Gastrocnemius medialis (tissue), 4 donors: ENCODE measurements at regions not wholly inside any gene's neighbourhood (a gene's known extent, or its start where the extent isn't known, plus 50 kb on each side); places are given as distances from the start of the nearest gene placed in this dataset.

Experiments
- ATAC-seq, 2 donors: fragments of 150-250 bp; one replicate each; pipeline ENCODE4 v1.9.1; 2016
- DNase-seq, 2 donors: peaks; one replicate each; pipeline ENCODE4 v3.0.0-alpha.2; 2019
- H3K27ac ChIP-seq, 4 donors: fragments of 200-600 bp; sonication (generic); 1 replicate in 1 of 4; 2 replicates in 3 of 4; pipeline ENCODE4 v1.5.1; 2016 to 2018; ENCODE audit warnings: mild to moderate bottlenecking in 2 of 4, moderate library complexity in 1 of 4
- H3K27me3 ChIP-seq, 3 donors: fragments of 200-600 bp; sonication (generic) in 2 of 3; 1 replicate in 1 of 3; 2 replicates in 2 of 3; pipeline versions ENCODE4 v1.5.1 to v1.6.0; 2016 to 2019; ENCODE audit warnings: mild to moderate bottlenecking in 1 of 3, moderate library complexity in 1 of 3
- H3K36me3 ChIP-seq, 2 donors: fragments of 200-600 bp; sonication (generic) in 1 of 2; one replicate each; pipeline ENCODE4 v1.5.1; 2017 to 2018
- H3K4me1 ChIP-seq, 2 donors: fragments of 200-600 bp; sonication (generic) in 1 of 2; one replicate each; pipeline ENCODE4 v1.5.1; 2016 to 2017; ENCODE audit warnings: mild to moderate bottlenecking in 2 of 2
- H3K4me3 ChIP-seq, 4 donors: fragments of 200-600 bp; sonication (generic) in 3 of 4; 1 replicate in 1 of 4; 2 replicates in 3 of 4; pipeline ENCODE4 v1.5.1; 2016 to 2019; ENCODE audit warnings: mild to moderate bottlenecking in 2 of 4
- H3K9me3 ChIP-seq, 3 donors: fragments of 200-600 bp; sonication (generic) in 2 of 3; 1 replicate in 1 of 3; 2 replicates in 2 of 3; pipeline ENCODE4 v1.5.1; 2016 to 2019
- POLR2A ChIP-seq, 2 donors: fragments of 450-650 bp; IDR thresholded peaks; one replicate each; pipeline ENCODE4 v1.6.1; 2017; ENCODE audit warnings: antibody characterized with exemption in 2 of 2, mild to moderate bottlenecking in 2 of 2, moderate library complexity in 2 of 2
- in situ Hi-C, 4 donors: fragments of 200-750 bp; cut with MboI; loops; one replicate each; pipeline versions ENCODE4 v1.15.0 to v1.8.0; 2017; ENCODE audit warnings: low sequenced_read_pairs in 4 of 4
- intact Hi-C: fragments of 100-400 bp; cut with DNase I; formaldehyde crosslinking; loops from one replicate; pipeline ENCODE4 v1.15.1; 2023; ENCODE audit warnings: low total_unique reads
- TF ChIP-seq, protein P1 (sequence below), 5 experiments: fragments of 450-650 bp in 3 of 5; fragments of 200-600 bp in 2 of 5; sonication (generic) in 2 of 5; IDR thresholded peaks in 4 of 5; conservative IDR thresholded peaks in 1 of 5; 1 replicate in 4 of 5; 2 replicates in 1 of 5; pipeline ENCODE4 v1.5.1; 2016 to 2019; ENCODE audit warnings: antibody characterized with exemption in 5 of 5, mild to moderate bottlenecking in 3 of 5, moderate library complexity in 3 of 5

GRCh38 chr7:80991654-80992053 lies 72.8 kb upstream of the SEMA3C start:
- Histone ChIP-seq H3K27ac (no peak overlapping the region), H3K4me1 (no peaks in the 10 kb centered on the region), H3K9me3 (no peaks in the 10 kb centered on the region), H3K4me3 (no peak overlapping the region), H3K27me3 (no peaks in the 10 kb centered on the region), H3K36me3 (no peaks in the 10 kb centered on the region)
- DNase-seq, result no peak
- ATAC-seq, result no peak
- intact Hi-C loops, result no loop called here
- in situ Hi-C loops, result no loop called here
- TF ChIP-seq POLR2A (IDR thresholded peaks at IDR 0.05), result no peak
- TF ChIP-seq, protein P1, sequence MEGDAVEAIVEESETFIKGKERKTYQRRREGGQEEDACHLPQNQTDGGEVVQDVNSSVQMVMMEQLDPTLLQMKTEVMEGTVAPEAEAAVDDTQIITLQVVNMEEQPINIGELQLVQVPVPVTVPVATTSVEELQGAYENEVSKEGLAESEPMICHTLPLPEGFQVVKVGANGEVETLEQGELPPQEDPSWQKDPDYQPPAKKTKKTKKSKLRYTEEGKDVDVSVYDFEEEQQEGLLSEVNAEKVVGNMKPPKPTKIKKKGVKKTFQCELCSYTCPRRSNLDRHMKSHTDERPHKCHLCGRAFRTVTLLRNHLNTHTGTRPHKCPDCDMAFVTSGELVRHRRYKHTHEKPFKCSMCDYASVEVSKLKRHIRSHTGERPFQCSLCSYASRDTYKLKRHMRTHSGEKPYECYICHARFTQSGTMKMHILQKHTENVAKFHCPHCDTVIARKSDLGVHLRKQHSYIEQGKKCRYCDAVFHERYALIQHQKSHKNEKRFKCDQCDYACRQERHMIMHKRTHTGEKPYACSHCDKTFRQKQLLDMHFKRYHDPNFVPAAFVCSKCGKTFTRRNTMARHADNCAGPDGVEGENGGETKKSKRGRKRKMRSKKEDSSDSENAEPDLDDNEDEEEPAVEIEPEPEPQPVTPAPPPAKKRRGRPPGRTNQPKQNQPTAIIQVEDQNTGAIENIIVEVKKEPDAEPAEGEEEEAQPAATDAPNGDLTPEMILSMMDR (IDR thresholded peaks at IDR 0.05 in 4 of 5, conservative IDR thresholded peaks at IDR 0.05 in 1 of 5), result no peak

- TF ChIP-seq, protein P1 (IDR thresholded peaks at IDR 0.05 in 4 of 5, conservative IDR thresholded peaks at IDR 0.05 in 1 of 5), result no peak
- no peak for TF ChIP-seq POLR2A (IDR thresholded peaks at IDR 0.05)
- Histone ChIP-seq H3K4me1 (no peaks in the 10 kb centered on the region), H3K4me3 (no peak overlapping the region), H3K9me3 (no peaks in the 10 kb centered on the region), H3K27me3 (no peaks in the 10 kb centered on the region), H3K36me3 (no peaks in the 10 kb centered on the region), H3K27ac (no peak overlapping the region)
- intact Hi-C loops, result no loop called here
- ATAC-seq (no peak), DNase-seq (no peak)
- in situ Hi-C loops, result no loop called here
These were observed 65.8 kb upstream of the SEMA3C start for GRCh38 chr7:80984619-80985018.

- Histone ChIP-seq H3K27me3 (no peaks in the 10 kb centered on the region), H3K27ac (no peak overlapping the region), H3K4me1 (no peaks in the 10 kb centered on the region), H3K9me3 (no peaks in the 10 kb centered on the region), H3K4me3 (no peak overlapping the region), H3K36me3 (no peaks in the 10 kb centered on the region)
- TF ChIP-seq, protein P1 (IDR thresholded peaks at IDR 0.05 in 4 of 5, conservative IDR thresholded peaks at IDR 0.05 in 1 of 5), result no peak
- no peak for TF ChIP-seq POLR2A (IDR thresholded peaks at IDR 0.05)
- DNase-seq (no peak), ATAC-seq (no peak)
- in situ Hi-C loops (no loop called here), intact Hi-C loops (no loop called here)
These were observed 62.6 kb upstream of the SEMA3C start for GRCh38 chr7:80981405-80981804.

DNA sequence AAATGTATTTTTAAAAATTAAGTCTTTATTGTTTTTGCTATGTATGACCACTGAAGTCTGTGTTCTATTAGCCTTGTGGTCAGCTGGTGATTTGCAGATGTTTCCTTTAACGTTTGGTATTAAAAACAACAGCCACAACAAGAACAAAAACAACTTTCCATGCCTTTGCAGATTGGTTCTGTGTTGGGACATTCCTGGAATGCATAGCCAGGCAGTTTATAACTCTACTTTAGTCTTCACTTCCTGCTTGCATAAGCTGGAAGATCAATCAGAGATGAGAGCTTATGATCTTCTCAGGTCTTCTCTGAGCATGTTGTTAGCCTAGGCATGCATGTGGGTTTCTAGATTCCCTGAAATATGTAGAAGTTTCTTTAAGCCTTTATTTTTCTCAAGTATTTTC lies 58.9 kb upstream of the SEMA3C start:
- Histone ChIP-seq H3K9me3 (no peaks in the 10 kb centered on the region), H3K4me3 (no peak overlapping the region), H3K27ac (no peak overlapping the region), H3K27me3 (no peaks in the 10 kb centered on the region), H3K36me3 (no peaks in the 10 kb centered on the region), H3K4me1 (no peaks in the 10 kb centered on the region)
- intact Hi-C loops (no loop called here), in situ Hi-C loops (no loop called here)
- TF ChIP-seq POLR2A (IDR thresholded peaks at IDR 0.05), result no peak
- TF ChIP-seq, protein P1 (IDR thresholded peaks at IDR 0.05 in 4 of 5, conservative IDR thresholded peaks at IDR 0.05 in 1 of 5), result no peak
- ATAC-seq (no peak), DNase-seq (no peak)
